Umbilical cord (tissue), 1 donor: ENCODE measurements at regions not wholly inside any gene's neighbourhood (a gene's known extent, or its start where the extent isn't known, plus 50 kb on each side); places are given as distances from the start of the nearest gene placed in this dataset.
"Not testable (repeated sequence)": the region's sequence is repeated elsewhere in the genome, so short reads cannot be mapped to it uniquely, and the experiment has no call there.

ENCODE experiments used
- DNase-seq: peaks from one replicate; pipeline ENCODE4 v3.0.0-alpha.2; 2015; ENCODE audit warnings: low spot score

- DNase-seq, result peak; percentile 20
Measured at GRCh38 chr16:61182391-61182790, 853.8 kb downstream of the CDH8 start.

- no peak for DNase-seq
Measured at GRCh38 chr16:61181982-61182381, 854.3 kb downstream of the CDH8 start.

GRCh38 chr16:61179561-61179960 is 856.7 kb downstream of the CDH8 start:
- no peak for DNase-seq

GRCh38 chr16:61165797-61166196 is 870.4 kb downstream of the CDH8 start:
- DNase-seq, result no peak

GRCh38 chr16:61150351-61150750 is 885.9 kb downstream of the CDH8 start:
- no peak for DNase-seq

- DNase-seq, result no peak
Measured at GRCh38 chr16:61149709-61150108, 886.5 kb downstream of the CDH8 start.

GRCh38 chr16:61148930-61149329 is 887.3 kb downstream of the CDH8 start:
- DNase-seq, result no peak

GRCh38 chr16:61146429-61146828 is 889.8 kb downstream of the CDH8 start:
- no peak for DNase-seq

GRCh38 chr16:61131447-61131846 is 904.8 kb downstream of the CDH8 start:
- DNase-seq, result no peak

GRCh38 chr16:61128545-61129323 is 907.5 kb downstream of the CDH8 start:
- DNase-seq, result no peak

GRCh38 chr16:61105544-61105943 is 930.7 kb downstream of the CDH8 start:
- DNase-seq, result peak; percentile 17

GRCh38 chr16:61098505-61098904 is 937.7 kb downstream of the CDH8 start:
- DNase-seq, result no peak

GRCh38 chr16:61091300-61091699 is 944.9 kb downstream of the CDH8 start:
- not testable (repeated sequence) for DNase-seq

- no peak for DNase-seq
Measured at GRCh38 chr16:61083711-61084110, 952.5 kb downstream of the CDH8 start.

- no peak for DNase-seq
Measured at GRCh38 chr16:61074324-61074723, 961.9 kb downstream of the CDH8 start.

- no peak for DNase-seq
Measured at GRCh38 chr16:61057635-61058034, 978.6 kb downstream of the CDH8 start.

- DNase-seq, result no peak
Measured at GRCh38 chr16:61050547-61050946, 985.7 kb downstream of the CDH8 start.

- no peak for DNase-seq
Measured at GRCh38 chr16:61045931-61046330, 990.3 kb downstream of the CDH8 start.

GRCh38 chr16:61042737-61043136 is 993.5 kb downstream of the CDH8 start:
- peak; percentile 7 for DNase-seq

- DNase-seq, result no peak
Measured at GRCh38 chr16:61030616-61031015, 1005.6 kb downstream of the CDH8 start.

GRCh38 chr16:61024180-61024900 is 1011.9 kb downstream of the CDH8 start:
- DNase-seq, result no peak

- no peak for DNase-seq
Measured at GRCh38 chr16:61014869-61015268, 1021.4 kb downstream of the CDH8 start.

- DNase-seq, result no peak
Measured at GRCh38 chr16:61007694-61008093, 1028.5 kb downstream of the CDH8 start.
